ENCODE measurements at regions not wholly inside any gene's neighbourhood (a gene's known extent, or its start where the extent isn't known, plus 50 kb on each side); places are given as distances from the start of the nearest gene placed in this dataset.

DNA sequence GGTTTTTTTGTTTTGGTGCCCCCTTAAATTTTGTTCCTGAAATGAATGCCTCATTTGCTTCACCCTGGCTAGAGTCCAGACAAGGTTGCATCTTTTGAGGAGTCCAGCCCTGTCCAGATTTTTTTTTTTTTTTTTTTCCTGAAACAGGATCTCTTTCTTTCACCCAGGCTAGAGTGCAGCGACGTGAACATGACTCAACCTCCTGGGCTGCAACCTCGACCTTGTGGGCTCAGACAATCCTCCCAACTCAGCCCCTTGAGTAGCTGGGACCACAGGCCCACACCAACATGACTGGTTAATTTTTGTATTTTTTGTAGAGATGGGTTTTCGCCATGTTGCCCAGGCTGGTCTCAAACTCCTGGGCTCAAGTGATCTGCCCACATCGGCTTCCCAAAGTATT is 469.0 kb upstream of the BRINP1 start:
- TF ChIP-seq, protein P1, sequence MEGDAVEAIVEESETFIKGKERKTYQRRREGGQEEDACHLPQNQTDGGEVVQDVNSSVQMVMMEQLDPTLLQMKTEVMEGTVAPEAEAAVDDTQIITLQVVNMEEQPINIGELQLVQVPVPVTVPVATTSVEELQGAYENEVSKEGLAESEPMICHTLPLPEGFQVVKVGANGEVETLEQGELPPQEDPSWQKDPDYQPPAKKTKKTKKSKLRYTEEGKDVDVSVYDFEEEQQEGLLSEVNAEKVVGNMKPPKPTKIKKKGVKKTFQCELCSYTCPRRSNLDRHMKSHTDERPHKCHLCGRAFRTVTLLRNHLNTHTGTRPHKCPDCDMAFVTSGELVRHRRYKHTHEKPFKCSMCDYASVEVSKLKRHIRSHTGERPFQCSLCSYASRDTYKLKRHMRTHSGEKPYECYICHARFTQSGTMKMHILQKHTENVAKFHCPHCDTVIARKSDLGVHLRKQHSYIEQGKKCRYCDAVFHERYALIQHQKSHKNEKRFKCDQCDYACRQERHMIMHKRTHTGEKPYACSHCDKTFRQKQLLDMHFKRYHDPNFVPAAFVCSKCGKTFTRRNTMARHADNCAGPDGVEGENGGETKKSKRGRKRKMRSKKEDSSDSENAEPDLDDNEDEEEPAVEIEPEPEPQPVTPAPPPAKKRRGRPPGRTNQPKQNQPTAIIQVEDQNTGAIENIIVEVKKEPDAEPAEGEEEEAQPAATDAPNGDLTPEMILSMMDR (IDR thresholded peaks at IDR 0.05; ENCODE audit: low read depth, low read length, poor library complexity, severe bottlenecking), result no peak
- TF ChIP-seq EZH2phosphoT487 (IDR thresholded peaks at IDR 0.05; ENCODE audit: borderline replicate concordance, low read length), result no peak

Measured in DOHH2 (cell line).